IMR-90 (cell line): ENCODE measurements at regions not wholly inside any gene's neighbourhood (a gene's known extent, or its start where the extent isn't known, plus 50 kb on each side); places are given as distances from the start of the nearest gene placed in this dataset.
"Not testable (repeated sequence)": the region's sequence is repeated elsewhere in the genome, so short reads cannot be mapped to it uniquely, and the experiment has no call there.

ENCODE experiments used
- ATAC-seq: fragments of 200-7000 bp; cut with Tn5 transposase; 2 replicates; pipeline ENCODE4 v1.9.1; 2020; ENCODE audit warnings: low read depth, mild to moderate bottlenecking, moderate library complexity
- BruUV-seq: library from RNA; stranded (reverse); fragments of 400-500 nt; replicated peaks from 2 replicates; lab custom pipeline; 2021; lab: Mats Ljungman, UMichigan
- CTCF ChIA-PET: fragments of 300-600 bp; formaldehyde crosslinking; extraction: SDS; loops from one replicate; lab custom pipeline; 2021; ENCODE audit warnings: antibody characterized with exemption; lab: Yijun Ruan, JAX
- POLR2A ChIA-PET: fragments of 300-600 bp; sonication (Branson Sonifier 250); formaldehyde crosslinking; loops from one replicate; lab custom pipeline; 2022; ENCODE audit warnings: antibody characterized with exemption; ENCODE audit not compliant: unreplicated experiment; lab: Charles Lee
- DNase-seq: peaks from one replicate; pipeline ENCODE4 v3.0.0; 2013
- H2AFZ ChIP-seq: replicated peaks from 2 replicates; pipeline ENCODE3; 2013; ENCODE audit warnings: low read length, mild to moderate bottlenecking; ENCODE audit not compliant: poor library complexity
- H2AK5ac ChIP-seq: 2 replicates; pipeline ENCODE4 v1.6.1; 2013; ENCODE audit warnings: low read depth, low read length, inconsistent platforms
- H2AK9ac ChIP-seq: replicated peaks from 2 replicates; pipeline ENCODE3; 2013; ENCODE audit warnings: mild to moderate bottlenecking, low read depth, low read length, moderate library complexity; ENCODE audit not compliant: poor library complexity
- H2BK120ac ChIP-seq: 2 replicates; pipeline ENCODE4 v1.6.1; 2013; ENCODE audit warnings: low read depth, low read length, inconsistent platforms
- H2BK15ac ChIP-seq: 3 replicates; pipeline ENCODE4 v1.6.1; 2013; ENCODE audit warnings: low read depth, low read length, inconsistent platforms
- H2BK20ac ChIP-seq: 2 replicates; pipeline ENCODE4 v1.6.1; 2013; ENCODE audit warnings: low read depth, mild to moderate bottlenecking, inconsistent platforms, low read length, moderate library complexity
- H2BK5ac ChIP-seq: 2 replicates; pipeline ENCODE4 v1.6.1; 2013; ENCODE audit warnings: mild to moderate bottlenecking, low read depth, low read length, inconsistent platforms; ENCODE audit not compliant: poor library complexity, severe bottlenecking
- H3K14ac ChIP-seq: replicated peaks from 2 replicates; pipeline ENCODE4 v1.6.1; 2013; ENCODE audit warnings: low read depth, low read length, inconsistent platforms
- H3K18ac ChIP-seq: 2 replicates; pipeline ENCODE4 v1.6.1; 2013; ENCODE audit warnings: low read depth, low read length, control low read depth
- H3K23ac ChIP-seq: 2 replicates; pipeline ENCODE4 v1.6.1; 2013; ENCODE audit warnings: low read depth, low read length, inconsistent platforms
- H3K27ac ChIP-seq: 2 replicates; pipeline ENCODE4 v1.5.1; 2013; ENCODE audit warnings: mild to moderate bottlenecking, control low read depth, low read length; ENCODE audit not compliant: insufficient read depth
- H3K27me3 ChIP-seq: 2 replicates; pipeline ENCODE4 v1.6.1; 2013; ENCODE audit warnings: low read length; ENCODE audit not compliant: control insufficient read depth, insufficient read depth
- H3K36me3 ChIP-seq: 2 replicates; pipeline ENCODE4 v1.6.1; 2013; ENCODE audit warnings: low read length, mixed read lengths; ENCODE audit not compliant: control insufficient read depth, insufficient read depth
- H3K4ac ChIP-seq: 2 replicates; pipeline ENCODE4 v1.6.1; 2013; ENCODE audit warnings: low read depth, low read length, inconsistent platforms
- H3K4me1 ChIP-seq: 2 replicates; pipeline ENCODE4 v1.6.1; 2013; ENCODE audit warnings: low read length, mixed read lengths; ENCODE audit not compliant: control insufficient read depth, insufficient read depth
- H3K4me2 ChIP-seq: 2 replicates; pipeline ENCODE4 v1.6.1; 2013; ENCODE audit warnings: low read depth, mild to moderate bottlenecking, control low read depth, low read length, moderate library complexity
- H3K4me3 ChIP-seq: 2 replicates; pipeline ENCODE4 v1.5.1; 2013; ENCODE audit warnings: low read depth, mild to moderate bottlenecking, control low read depth, low read length, moderate library complexity; ENCODE audit not compliant: insufficient read depth
- H3K56ac ChIP-seq: 2 replicates; pipeline ENCODE4 v1.6.1; 2013; ENCODE audit warnings: low read length, inconsistent platforms; ENCODE audit not compliant: insufficient read depth; ENCODE audit errors: extremely low read depth
- H3K79me1 ChIP-seq, 2 experiments: 2 replicates each; pipeline ENCODE4 v1.6.1; 2013; ENCODE audit warnings: low read length in 2 of 2, inconsistent platforms in 1 of 2, low read depth in 1 of 2
- H3K9ac ChIP-seq: 2 replicates; pipeline ENCODE4 v1.6.1; 2013; ENCODE audit warnings: low read depth, low read length, control low read depth
- H3K9me1 ChIP-seq: 2 replicates; pipeline ENCODE4 v1.6.1; 2013; ENCODE audit warnings: low read length, inconsistent platforms; ENCODE audit not compliant: insufficient read depth
- H3K9me3 ChIP-seq: 2 replicates; pipeline ENCODE4 v1.6.1; 2013; ENCODE audit warnings: low read length; ENCODE audit not compliant: control insufficient read depth, insufficient read depth
- H4K20me1 ChIP-seq: 2 replicates; pipeline ENCODE4 v1.6.1; 2013; ENCODE audit warnings: low read length, inconsistent platforms; ENCODE audit not compliant: insufficient read depth
- H4K5ac ChIP-seq: 2 replicates; pipeline ENCODE4 v1.6.1; 2013; ENCODE audit warnings: mild to moderate bottlenecking, low read depth, low read length, control low read depth
- H4K8ac ChIP-seq, 2 experiments: 2 replicates each; pipeline ENCODE4 v1.6.1; 2013; ENCODE audit warnings: low read depth in 2 of 2, low read length in 2 of 2, control low read depth in 1 of 2, inconsistent platforms in 1 of 2
- H4K91ac ChIP-seq: 2 replicates; pipeline ENCODE4 v1.6.1; 2013; ENCODE audit warnings: low read depth, low read length, inconsistent platforms; ENCODE audit not compliant: insufficient read depth
- BHLHE40 ChIP-seq: fragments of 150-350 bp; IDR thresholded peaks from 2 replicates; pipeline ENCODE4 v1.6.1; 2016; ENCODE audit warnings: mild to moderate bottlenecking, low read depth, low read length
- CEBPB ChIP-seq: IDR thresholded peaks from 2 replicates; pipeline ENCODE4 v1.6.1; 2012; ENCODE audit warnings: low read depth, low read length, improper control_type of control experiment
- CHD1 ChIP-seq: IDR thresholded peaks from 2 replicates; pipeline ENCODE4 v1.6.1; 2012; ENCODE audit warnings: low read depth, low read length, improper control_type of control experiment
- FOS ChIP-seq: fragments of 150-350 bp; IDR thresholded peaks from 2 replicates; pipeline ENCODE4 v1.6.1; 2016; ENCODE audit warnings: low read depth, low read length
- MAZ ChIP-seq: IDR thresholded peaks from 2 replicates; pipeline ENCODE4 v1.6.1; 2012; ENCODE audit warnings: low read depth, mild to moderate bottlenecking, low read length, improper control_type of control experiment, moderate library complexity, borderline replicate concordance
- POLR2A ChIP-seq: IDR thresholded peaks from 2 replicates; pipeline ENCODE4 v1.6.1; 2012; ENCODE audit warnings: mild to moderate bottlenecking, low read depth, low read length
- RCOR1 ChIP-seq: IDR thresholded peaks from 2 replicates; pipeline ENCODE4 v1.6.1; 2012; ENCODE audit warnings: mild to moderate bottlenecking, low read length, improper control_type of control experiment; ENCODE audit not compliant: insufficient replicate concordance
- SMC3 ChIP-seq: fragments of 150-350 bp; IDR thresholded peaks from 2 replicates; pipeline ENCODE4 v1.6.1; 2016; ENCODE audit warnings: low read depth, mild to moderate bottlenecking, antibody characterized with exemption, low read length, moderate library complexity
- WGBS, 2 experiments: methylation state at CpG; one replicate each; pipeline versions ENCODE4 v1.1.5 to v1.1.7; 2013; ENCODE audit warnings: missing lambda C conversion rate in 2 of 2; ENCODE audit not compliant: insufficient read length in 1 of 2; ENCODE audit errors: extremely low coverage in 2 of 2; 5-methylcytosine and 5-hydroxymethylcytosine counted together
- dilution Hi-C: fragments of 300-500 bp; cut with HindIII; formaldehyde crosslinking; loops from one replicate; pipeline ENCODE4 v1.14.3; 2018; ENCODE audit warnings: low sequenced_read_pairs; ENCODE audit not compliant: unreplicated experiment
- in situ Hi-C: fragments of 300-500 bp; cut with MboI; formaldehyde crosslinking; loops from 3 replicates; pipeline ENCODE4 v1.14.3; 2019; ENCODE audit warnings: low sequenced_read_pairs, inconsistent platforms, mixed read lengths
- intact Hi-C: fragments of 100-400 bp; cut with micrococcal nuclease; formaldehyde crosslinking; loops from 2 replicates; pipeline ENCODE4 v1.10.0; 2022

- Histone ChIP-seq H3K27ac (no peak overlapping the region), H3K9me1 (no peaks in the 10 kb centered on the region), H4K5ac (no peak overlapping the region), H4K20me1 (no peaks in the 10 kb centered on the region), H3K4me1 (no peaks in the 10 kb centered on the region), H3K27me3 (no peaks in the 10 kb centered on the region), H3K9ac (no peak overlapping the region), H3K23ac (no peak overlapping the region), H3K56ac (no peak overlapping the region), H3K4me3 (no peak overlapping the region), H2BK5ac (no peak overlapping the region), H2AFZ (no peak overlapping the region), H3K9me3 (no peaks in the 10 kb centered on the region), H2BK20ac (no peak overlapping the region), H2AK5ac (no peak overlapping the region), H2BK15ac (no peak overlapping the region), H3K14ac (no peak overlapping the region), H3K18ac (no peak overlapping the region), H2BK120ac (no peak overlapping the region), H4K8ac (no peak overlapping the region), H2AK9ac (no peak overlapping the region), H3K79me1 (no peaks in the 10 kb centered on the region), H4K91ac (no peak overlapping the region), H3K4ac (no peak overlapping the region), H3K4me2 (no peak overlapping the region), H3K36me3 (no peaks in the 10 kb centered on the region)
- BruUV-seq: no TSS peak
- CTCF ChIA-PET: no interaction called here
- ATAC-seq (no peak), DNase-seq (no peak)
- in situ Hi-C loops: no loop called here
- POLR2A ChIA-PET: no interaction called here
- 20% methylated on average over 1 of the region's 5 CpGs; no CpG with 5 or more reads in 1 of the 2 experiments for WGBS, 2 experiments
- dilution Hi-C loops: no loop called here
- TF ChIP-seq RCOR1: no peak
- TF ChIP-seq CHD1: no peak
- TF ChIP-seq SMC3: no peak
- TF ChIP-seq BHLHE40: no peak
- no peak for TF ChIP-seq MAZ
- TF ChIP-seq FOS: no peak
- no peak for TF ChIP-seq CEBPB
- no peak for TF ChIP-seq POLR2A
- intact Hi-C loops: no loop called here
Observed at GRCh38 chr9:14989811-14990210, 79.6 kb upstream of the FREM1 start.

- H4K8ac ChIP-seq, H3K4me1 ChIP-seq, H2AK9ac ChIP-seq, H3K27ac ChIP-seq, H3K36me3 ChIP-seq, POLR2A ChIA-PET, DNase-seq, H4K91ac ChIP-seq, H4K5ac ChIP-seq, H3K56ac ChIP-seq, dilution Hi-C loops, H3K4ac ChIP-seq, intact Hi-C loops, H3K23ac ChIP-seq, H2BK15ac ChIP-seq, H3K4me3 ChIP-seq, H3K79me1 ChIP-seq, H3K18ac ChIP-seq, H3K9me3 ChIP-seq, BruUV-seq, H3K14ac ChIP-seq, CTCF ChIA-PET, H3K4me2 ChIP-seq, H2AFZ ChIP-seq, H2BK5ac ChIP-seq, H3K9ac ChIP-seq, ATAC-seq, H3K9me1 ChIP-seq, H2BK120ac ChIP-seq, H4K20me1 ChIP-seq, H2BK20ac ChIP-seq, H2AK5ac ChIP-seq, in situ Hi-C loops, H3K27me3 ChIP-seq: not testable (repeated sequence)
- no CpG with 5 or more reads among the region's 7 CpGs for WGBS, 2 experiments
Observed at GRCh38 chr9:14989336-14989735, 79.1 kb upstream of the FREM1 start.
